Cardiac fibroblast (primary cell): ENCODE measurements at regions not wholly inside any gene's neighbourhood (a gene's known extent, or its start where the extent isn't known, plus 50 kb on each side); places are given as distances from the start of the nearest gene placed in this dataset.

Source experiments
- DNase-seq, 2 donors: peaks; one replicate each; pipeline versions ENCODE4 v3.0.0 to v3.0.0-alpha.2; 2010; ENCODE audit warnings: low read depth in 2 of 2
- H3K4me3 ChIP-seq, 2 donors: replicated peaks in 1 of 2; 1 replicate in 1 of 2; 2 replicates in 1 of 2; pipeline ENCODE4 v1.5.1; 2011; ENCODE audit warnings: low read depth in 2 of 2, low read length in 2 of 2, mild to moderate bottlenecking in 2 of 2, moderate library complexity in 1 of 2
- CTCF ChIP-seq: IDR thresholded peaks from one replicate; pipeline ENCODE4 v1.5.1; 2011; ENCODE audit warnings: low read depth, mild to moderate bottlenecking, low read length, inconsistent platforms

GRCh38 chr6:121645100-121645745 is 209.8 kb downstream of the GJA1 start:
- H3K4me3 ChIP-seq: no peak overlapping the region
- TF ChIP-seq CTCF: no peak
- DNase-seq: peak in 1 of 2 donors; percentile 44

- TF ChIP-seq CTCF: no peak
- no peak overlapping the region for H3K4me3 ChIP-seq
- peak; percentile 69 to 74 for DNase-seq
Observed at GRCh38 chr6:121647905-121648304, 212.5 kb downstream of the GJA1 start.

GRCh38 chr6:121649951-121650350 is 214.5 kb downstream of the GJA1 start:
- TF ChIP-seq CTCF: no peak
- H3K4me3 ChIP-seq: no peak overlapping the region
- no peak for DNase-seq

GRCh38 chr6:121651420-121651819 is 216.0 kb downstream of the GJA1 start:
- TF ChIP-seq CTCF: no peak
- peak; percentile 47 to 57 for DNase-seq

GRCh38 chr6:121652223-121652622 is 216.8 kb downstream of the GJA1 start:
- no peak for TF ChIP-seq CTCF
- peak in 1 of 2 donors; percentile 43 for DNase-seq
- H3K4me3 ChIP-seq: no peak overlapping the region

More at GRCh38 chr6:121651420-121651819, 216.0 kb downstream of the GJA1 start:
- H3K4me3 ChIP-seq: no peak overlapping the region

GRCh38 chr6:121652726-121653623 is 217.5 kb downstream of the GJA1 start:
- no peak for TF ChIP-seq CTCF
- H3K4me3 ChIP-seq: no peak overlapping the region
- DNase-seq: peak; percentile 81 to 93
